ENCODE measurements at regions not wholly inside any gene's neighbourhood (a gene's known extent, or its start where the extent isn't known, plus 50 kb on each side); places are given as distances from the start of the nearest gene placed in this dataset.

DNA sequence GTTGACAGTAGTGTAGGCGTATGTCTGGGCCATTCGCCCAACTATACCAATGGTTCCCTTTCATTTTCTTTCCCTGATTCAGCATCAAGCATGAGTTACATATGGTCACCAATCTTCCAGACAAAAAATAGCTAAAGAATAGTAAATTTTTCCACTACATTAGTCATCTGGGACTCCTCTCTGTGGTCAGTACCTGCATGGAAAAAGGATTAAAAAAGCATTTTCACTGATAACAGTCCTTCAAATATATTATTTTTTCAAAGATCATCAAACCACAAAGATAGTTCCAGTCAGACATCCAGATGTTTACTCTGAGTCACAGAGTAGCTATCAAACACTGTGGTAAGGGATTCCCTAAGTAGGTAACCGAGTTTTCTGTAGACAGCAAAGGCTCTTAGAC is 302.6 kb upstream of the SEMA3D start:
- no peak for DNase-seq (ENCODE audit: low spot score)

DNA sequence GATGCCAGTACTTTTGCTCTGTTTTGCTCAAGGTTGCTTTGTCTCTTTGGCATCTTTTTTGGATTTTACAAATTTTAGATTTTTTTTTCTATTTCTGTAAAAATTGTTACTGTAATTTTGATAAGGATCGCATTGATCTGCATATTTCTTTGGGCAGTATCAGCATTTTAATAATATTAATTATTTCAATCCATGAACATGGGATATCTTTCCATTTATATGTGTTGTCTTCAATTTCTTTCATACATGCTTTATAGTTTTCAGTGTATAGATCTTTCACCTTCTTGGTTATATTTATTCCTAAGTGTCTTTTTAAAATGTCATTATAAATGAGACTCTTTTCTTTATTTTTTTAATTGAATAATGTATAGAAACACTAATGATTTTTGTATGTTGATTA is 301.6 kb upstream of the SEMA3D start:
- no peak for DNase-seq (ENCODE audit: low spot score)

DNA sequence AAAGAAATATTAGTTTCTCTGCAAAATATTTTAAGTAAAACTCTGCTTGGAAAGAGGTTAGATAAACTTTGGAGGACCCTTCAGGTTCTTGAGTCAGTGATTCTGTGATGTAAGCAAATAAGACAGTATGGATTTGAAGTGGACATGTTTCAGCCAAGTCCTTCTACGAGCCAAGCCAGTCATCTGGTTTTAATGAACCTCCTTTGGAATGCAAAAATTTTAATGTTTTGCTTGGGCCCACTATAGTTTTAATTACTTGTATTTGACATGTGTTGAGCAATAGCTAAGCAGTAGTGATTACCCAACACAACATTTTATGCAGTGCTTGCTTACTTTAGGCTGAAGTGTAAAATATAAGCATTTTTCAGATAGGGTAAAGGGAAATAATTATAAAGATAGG is 296.3 kb upstream of the SEMA3D start:
- no peak for DNase-seq (ENCODE audit: low spot score)

DNA sequence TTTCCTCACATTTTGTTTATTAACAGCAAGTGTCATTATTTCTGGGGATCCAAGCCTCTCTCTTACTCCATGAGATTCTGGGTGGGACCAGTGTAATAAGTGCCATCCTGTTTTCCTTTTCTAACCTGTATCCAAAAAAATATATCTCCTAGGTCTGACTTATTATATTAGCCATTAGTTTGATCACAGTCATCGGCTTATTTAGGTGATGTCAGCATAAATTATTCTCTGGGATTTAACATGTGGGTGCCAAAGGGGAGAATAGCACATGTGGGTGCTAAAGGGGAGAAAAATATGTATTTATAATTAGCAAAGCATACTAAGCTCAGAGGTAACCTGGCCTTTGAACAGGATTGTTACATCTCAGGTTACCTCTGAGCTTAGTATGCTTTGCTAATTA is 293.8 kb upstream of the SEMA3D start:
- no peak for DNase-seq (ENCODE audit: low spot score)

DNA sequence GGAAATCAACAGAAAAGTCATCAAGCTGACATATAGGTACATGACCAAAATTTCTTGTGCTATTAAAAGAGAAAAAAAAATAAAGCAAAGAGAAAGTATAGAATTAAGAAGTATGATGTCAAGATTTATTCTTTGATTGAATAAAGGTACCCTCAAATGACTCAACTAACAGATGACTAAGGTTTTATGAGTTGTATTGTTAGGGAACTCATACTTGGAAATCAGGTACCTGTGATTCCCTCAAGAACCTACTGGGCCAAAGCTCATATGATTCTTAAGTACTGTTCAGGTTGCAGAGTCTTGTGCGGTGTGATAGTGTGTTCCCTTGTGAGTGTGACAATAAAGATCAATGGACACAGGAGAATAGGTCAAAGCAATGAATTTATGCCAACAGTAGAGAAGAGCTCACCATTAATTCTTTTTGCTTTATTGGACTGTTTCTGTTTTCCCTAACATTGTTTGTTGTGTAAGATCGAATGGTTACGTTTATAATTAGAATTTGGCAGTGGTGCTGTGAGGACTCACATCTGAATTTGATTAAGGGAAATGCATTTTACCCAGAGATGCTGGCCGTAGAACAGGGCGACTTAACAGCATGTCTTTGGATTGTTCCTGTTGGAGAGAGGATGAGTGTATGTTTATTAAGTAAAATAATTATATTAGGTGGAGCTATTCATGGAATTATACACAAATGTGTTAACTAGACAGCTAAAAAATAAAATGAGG is 293.2 kb upstream of the SEMA3D start:
- no peak for DNase-seq (ENCODE audit: low spot score)

DNA sequence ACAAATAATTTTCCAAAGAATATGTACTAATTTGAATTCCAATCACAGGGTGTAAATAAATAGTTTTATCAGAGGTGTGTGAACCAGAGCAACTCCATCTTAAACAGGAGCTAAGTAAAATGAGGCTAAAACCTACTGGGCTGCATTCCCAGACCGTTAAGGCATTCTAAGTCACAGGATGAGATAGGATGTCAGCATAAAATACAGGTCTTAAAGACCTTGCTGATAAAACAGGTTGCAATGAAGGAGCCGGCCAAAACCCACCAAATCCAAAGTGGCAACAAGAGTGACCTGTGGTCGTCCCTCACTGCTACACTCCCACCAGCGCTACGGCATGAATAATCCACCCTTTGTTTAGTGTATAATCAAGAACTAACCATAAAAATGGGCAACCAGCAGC is 291.7 kb upstream of the SEMA3D start:
- DNase-seq (ENCODE audit: low spot score) = no peak

DNA sequence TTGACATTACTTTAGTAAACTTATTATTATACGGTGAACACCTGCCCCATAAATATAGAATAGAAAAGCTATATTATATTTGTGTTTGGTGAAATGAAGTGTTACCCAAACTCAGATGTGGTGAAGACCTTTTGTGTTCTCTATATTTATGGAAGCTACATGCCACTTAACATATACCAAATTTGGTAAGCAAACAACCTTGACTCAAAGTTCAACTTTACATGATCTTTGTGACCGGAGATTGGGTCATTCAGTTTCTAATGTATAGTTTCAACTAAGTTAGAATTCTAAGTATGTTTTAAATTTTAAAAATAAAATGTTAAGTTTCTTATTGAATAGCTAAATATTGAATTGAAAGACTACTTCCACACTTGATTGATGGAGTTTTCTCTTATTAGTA is 288.6 kb upstream of the SEMA3D start:
- DNase-seq (ENCODE audit: low spot score) = no peak

DNA sequence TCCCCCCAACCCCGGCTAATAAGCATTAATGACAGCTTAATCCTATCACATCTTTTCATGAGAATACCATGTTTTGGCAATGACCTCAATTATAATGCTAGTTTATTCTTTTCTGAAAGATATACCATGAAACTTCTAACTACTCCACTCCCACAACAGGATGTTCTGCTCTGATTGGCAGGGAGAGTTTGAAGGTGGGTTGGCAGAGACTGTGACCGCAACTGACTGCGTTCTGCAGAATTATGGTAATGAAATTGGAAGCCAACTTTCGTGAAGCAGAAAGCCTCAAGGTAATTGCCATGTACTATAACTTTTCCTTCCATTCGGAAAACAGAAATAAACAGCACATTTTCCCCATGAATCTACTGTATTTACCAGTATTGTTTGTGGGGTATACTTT is 288.2 kb upstream of the SEMA3D start:
- DNase-seq (ENCODE audit: low spot score) = no peak

DNA sequence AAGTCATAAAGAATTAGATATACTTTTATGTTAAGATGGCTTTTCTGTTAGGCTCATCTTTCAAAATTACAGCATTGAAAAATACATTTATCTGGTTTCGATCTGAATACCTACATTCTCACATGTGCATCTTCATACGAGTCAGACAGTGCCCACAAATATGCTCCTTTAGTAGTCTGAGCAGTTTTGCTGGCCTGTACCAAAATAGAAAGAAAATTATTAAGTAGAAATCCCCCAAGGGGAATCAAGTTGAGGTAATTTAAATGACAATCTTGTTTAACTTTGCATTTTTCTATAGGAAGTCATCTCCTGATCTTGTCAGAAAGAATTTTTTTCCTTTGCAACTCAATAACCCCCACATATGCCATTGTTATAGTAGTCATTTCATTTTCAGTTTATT is 287.4 kb upstream of the SEMA3D start:
- no peak for DNase-seq (ENCODE audit: low spot score)

DNA sequence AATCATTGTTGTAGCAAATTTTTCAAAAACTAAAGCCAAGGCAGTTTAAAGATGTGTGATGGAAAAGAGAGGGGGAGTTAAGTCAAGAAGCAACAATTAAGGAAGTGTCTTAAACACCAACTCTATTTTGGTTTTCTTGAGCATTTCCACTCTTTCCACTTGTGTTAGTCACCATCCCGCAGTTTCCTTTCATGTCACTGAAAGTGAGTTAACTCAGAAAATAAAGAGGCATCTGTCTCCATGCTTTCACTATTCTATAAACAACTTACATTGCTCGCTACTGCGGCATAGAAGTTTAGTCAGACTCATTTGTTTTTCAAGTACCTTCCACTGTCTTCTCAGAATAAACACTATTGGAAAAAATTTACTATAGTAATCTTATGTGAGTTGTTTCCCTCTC is 284.9 kb upstream of the SEMA3D start:
- DNase-seq (ENCODE audit: low spot score) = no peak

DNA sequence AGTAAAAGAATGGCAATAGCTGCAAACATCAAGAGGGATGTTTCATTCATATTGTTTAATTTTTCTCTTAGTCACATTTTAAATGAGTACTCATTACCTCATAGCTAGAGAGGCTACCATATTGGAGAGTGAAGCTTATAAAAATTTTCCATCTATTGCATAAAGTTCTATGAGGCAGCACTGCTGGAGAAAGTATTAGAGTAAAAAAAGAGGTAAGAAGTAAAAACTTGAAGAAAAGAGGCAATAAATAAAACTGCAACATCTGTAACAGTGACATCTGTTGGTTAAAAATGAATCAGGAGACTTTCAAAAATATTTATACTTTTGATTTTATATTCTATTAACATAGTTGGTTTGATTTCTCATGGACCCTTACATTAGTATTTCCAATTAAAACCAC is 284.5 kb upstream of the SEMA3D start:
- DNase-seq (ENCODE audit: low spot score) = no peak

DNA sequence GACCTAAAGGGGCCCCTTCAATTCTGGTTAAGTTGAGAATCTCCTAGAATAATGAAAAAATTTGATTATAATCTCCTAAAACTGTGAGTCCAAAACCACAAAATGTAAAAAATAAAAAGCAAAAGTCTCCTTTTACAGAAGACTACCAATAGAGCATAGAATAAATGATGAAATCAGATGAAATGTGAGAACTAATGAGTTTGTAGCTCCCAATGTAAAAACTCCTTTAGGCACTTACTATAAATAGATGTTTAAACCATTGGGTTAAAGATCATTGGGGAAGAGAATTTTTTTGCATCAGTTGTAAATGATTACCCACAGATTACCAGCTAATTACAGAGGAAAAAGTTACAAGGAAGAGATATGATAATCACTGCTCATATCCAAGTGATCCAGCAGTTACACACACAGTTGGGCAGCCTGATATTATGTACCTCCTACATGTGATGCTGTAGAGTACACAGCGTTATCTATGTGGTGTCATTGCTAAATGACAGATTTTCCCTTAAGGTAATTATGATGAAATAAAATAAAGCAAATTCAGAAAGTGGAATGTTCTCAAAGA is 282.7 kb upstream of the SEMA3D start:
- no peak for DNase-seq (ENCODE audit: low spot score)

DNA sequence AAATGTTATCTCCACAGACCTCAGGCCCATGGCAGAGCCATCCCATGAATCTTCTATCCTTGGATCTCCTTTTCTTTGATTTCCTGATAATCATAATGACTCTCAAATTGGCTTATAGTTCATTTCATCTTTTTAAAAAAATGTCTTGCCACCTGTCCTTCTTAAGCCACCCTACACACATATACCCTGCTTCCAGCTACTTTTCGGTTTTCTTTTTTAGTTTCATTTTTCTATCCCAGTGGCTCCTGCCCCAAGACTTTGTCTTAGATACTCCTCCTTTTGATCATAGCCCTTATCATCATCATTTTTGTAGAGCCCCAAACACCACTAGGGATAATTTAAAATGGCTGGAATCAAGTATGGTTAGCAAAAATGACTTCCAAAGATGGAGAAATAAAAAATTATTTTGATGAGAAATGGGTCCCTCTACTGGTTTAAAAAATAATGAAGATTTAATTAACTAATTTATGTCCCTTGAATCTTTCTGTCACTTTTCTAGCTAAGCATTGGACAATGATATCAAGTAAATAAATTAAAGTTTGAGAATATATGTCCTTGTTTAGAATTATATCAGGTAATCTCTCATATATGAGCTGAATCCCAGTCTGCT is 277.3 kb upstream of the SEMA3D start:
- DNase-seq (ENCODE audit: low spot score) = no peak

DNA sequence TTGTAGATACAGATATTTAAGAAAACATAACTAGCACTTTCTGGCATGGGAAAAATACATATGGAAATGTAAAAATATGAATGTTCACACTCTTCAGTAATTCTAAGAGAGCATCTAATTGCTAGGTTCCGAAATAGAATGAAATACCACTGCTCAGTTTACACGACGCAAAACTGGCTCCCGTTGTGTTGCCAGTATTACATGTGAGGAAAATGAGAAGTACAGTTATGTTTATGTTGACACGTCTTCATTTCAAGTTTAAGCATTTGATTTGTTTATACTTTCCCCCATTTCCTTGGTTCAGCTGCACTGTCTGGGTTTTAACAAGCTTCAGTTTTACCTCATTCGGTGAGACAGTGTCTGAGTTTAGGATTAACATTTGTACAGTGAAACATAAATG is 275.8 kb upstream of the SEMA3D start:
- DNase-seq (ENCODE audit: low spot score) = no peak

DNA sequence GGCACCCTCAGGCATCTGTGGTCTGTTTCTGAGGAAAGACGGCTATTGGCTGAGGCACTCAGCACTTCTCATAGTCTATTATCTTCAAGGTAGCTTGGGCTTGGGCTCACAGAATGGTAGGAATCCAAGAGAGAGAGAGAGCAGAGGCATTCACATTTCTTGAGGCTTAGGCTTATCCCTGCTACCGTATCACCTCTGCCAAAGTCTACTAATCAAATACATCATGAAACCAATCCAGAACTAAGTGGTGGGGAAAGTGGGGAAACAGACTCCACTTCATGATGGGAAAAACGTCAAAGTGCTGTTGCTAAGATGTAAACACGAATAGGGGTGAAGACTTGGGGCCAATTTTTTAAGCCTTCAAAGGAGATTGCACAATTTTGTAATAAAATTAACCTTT is 271.1 kb upstream of the SEMA3D start:
- no peak for DNase-seq (ENCODE audit: low spot score)

DNA sequence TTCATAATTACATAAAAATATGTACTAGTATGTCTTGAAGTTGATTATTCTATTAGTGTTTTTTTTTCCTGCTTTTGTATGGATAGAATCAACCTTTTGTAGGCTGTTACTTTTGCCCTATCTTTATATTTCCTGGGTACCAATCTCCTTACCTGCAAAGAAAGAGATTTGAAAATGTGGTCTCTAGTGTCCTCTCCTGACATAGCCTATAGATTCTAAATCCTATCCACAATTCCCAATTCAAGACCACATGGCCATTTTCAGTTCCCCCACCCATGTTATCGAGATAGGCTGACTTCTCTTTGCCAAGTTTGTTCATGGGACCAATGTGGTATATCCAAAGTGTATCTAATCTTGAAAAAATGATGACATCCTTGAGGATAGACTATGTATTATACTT is 269.4 kb upstream of the SEMA3D start:
- no peak for DNase-seq (ENCODE audit: low spot score)

DNA sequence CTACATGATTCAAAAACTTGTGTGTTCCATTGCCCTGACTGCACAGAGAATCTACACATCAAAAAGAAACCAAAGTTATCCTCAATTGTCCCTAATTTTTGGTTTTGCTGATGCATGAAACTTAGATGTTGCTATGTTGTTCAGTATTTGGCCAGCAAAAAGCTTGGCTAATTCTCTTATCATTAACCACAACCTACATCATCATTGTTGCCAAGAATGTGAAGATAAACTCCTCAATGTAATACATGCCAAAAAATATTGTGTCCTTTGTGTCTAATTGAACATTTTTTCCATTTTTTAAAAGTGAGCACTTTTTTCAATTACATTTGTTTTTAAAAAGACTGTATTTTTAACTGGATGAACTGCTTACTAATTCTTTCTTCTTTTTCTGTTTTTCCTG is 268.0 kb upstream of the SEMA3D start:
- no peak for DNase-seq (ENCODE audit: low spot score)

DNA sequence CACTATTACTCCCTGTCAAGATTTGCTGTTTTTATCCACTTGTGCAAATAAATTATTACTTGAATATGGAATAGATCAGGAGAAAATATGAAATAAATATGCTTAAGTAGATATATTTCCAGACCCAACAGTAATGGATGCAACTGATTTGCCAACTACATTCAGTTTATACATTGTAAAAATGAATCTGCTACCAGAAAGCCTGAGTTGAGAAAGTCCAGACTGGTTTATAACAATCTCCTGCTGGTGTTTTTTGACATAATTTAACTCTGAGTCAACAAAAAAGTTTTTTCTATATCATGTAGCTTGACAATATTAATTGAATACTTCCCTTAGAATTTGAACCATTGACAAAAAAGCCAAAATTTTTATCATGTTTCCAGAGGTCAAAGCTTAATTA is 265.8 kb upstream of the SEMA3D start:
- no peak for DNase-seq (ENCODE audit: low spot score)

DNA sequence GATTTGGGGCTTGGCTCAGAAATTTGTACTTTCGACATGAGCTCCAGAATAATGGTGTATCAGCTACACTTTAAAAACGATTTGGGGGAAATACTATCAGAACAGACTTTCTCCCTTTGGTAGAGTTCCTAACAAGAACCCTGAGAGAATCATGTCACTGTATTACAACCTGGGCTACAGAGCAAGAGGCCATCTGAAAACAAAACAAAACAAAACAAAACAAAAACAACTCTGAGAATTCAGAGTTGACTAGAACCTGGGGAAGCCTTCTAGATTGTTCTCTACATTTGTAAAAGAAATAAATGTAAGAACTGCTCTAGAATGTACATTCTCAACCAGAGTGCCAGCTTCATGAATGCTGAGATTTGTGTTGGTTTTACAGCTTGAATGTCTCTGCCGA is 262.6 kb upstream of the SEMA3D start:
- DNase-seq (ENCODE audit: low spot score) = no peak

DNA sequence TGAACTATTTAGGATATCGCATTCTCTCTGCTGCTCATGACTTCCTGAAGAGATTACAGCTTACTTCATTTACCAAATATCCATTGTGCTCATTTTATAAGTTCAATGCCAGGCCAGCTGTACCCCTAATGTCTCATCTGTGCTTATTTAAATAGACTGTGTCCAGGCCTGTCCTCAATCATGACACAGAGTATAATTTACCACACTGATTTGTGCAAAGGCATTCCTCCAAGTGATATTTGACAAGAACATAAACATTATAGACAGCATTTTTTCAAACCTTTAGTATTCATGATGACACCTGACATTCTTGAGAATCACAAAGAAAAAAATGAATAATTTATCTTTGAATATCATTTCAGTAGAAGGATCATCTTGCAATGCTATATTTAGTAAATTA is 260.1 kb upstream of the SEMA3D start:
- DNase-seq (ENCODE audit: low spot score) = no peak

DNA sequence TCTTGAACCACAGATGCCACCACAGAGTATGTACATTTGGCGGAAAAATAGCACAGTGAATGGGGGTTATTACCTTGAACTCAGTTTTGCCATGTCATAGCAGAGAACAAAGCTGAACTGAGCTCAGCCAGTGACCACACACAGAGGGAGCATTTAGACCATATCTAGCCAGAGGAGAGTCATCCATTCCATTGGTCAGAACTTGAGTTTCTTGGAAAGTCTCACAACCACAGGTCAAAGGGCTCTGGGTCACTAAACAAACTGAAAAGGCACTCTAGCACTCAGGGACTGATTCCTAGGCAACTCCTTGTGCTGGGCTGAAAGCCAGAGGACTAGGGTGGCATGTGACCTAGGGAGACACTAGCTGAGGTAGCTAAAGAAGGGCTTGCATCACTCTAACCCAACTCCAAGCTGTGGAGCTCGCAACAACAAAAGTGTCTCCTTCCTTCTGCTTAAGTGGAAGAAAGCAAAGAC is 239.7 kb upstream of the SEMA3D start:
- no peak for DNase-seq (ENCODE audit: low spot score)

DNA sequence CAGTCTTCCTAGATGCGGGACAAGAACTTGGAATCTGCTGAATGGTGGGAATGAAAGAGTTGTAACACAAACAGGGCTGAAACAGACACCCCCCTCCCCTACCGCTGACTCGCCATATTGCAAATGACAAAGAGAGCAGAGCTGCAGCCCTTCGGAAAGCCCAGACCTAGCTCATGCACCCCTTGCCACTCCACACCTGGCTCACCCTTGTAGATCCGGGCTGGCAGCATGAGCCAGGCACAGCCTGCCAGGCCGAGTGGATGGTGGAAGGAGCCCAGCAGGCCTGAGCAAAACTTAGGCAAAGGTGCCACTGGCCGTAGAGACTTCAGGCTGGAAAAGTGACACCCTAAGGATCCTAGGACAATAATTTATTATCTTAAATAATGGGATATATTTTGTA is 237.4 kb upstream of the SEMA3D start:
- no peak for DNase-seq (ENCODE audit: low spot score)

DNA sequence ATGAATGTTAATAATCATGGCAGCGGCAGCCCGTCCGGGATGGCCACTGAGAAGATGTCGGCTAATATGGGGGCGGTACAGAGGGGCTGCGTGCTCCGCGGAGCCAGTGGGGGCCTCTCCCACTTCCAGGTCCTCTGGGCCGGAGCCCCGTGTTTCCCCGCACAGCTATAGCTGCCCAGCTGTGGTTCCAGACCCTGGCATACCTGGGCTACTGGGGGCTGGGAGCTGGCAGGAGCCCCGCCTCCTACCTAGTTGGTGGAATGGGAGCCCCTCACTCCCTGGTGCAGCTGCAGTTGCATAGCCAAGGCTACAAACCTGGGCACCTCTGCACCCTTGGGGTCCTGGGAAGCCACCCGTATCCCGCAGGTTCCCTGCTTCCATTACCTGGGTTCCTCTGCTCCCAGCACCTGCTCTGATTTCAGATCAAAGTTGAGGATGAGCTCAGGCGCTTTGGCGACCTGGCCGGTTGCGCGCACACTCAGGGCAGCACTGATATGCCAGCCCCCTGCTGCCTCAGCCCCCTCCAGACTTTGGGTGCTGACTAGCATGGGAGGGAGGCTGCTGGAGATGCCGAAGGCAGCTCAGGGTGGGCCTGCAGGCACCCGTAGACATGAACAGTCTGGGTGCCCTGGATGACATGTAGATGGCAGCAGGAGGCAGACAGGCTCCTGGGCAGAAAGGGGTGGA is 236.5 kb upstream of the SEMA3D start:
- no peak for DNase-seq (ENCODE audit: low spot score)

Measured in D341Med (cell line).